ENCODE measurements at regions not wholly inside any gene's neighbourhood (a gene's known extent, or its start where the extent isn't known, plus 50 kb on each side); places are given as distances from the start of the nearest gene placed in this dataset.
"Not testable (repeated sequence)": the region's sequence is repeated elsewhere in the genome, so short reads cannot be mapped to it uniquely, and the experiment has no call there.

GRCh38 chr10:100651099-100651498, 94.3 kb upstream of the PAX2 start:
- not testable (repeated sequence) for TF ChIP-seq CTCF, POLR2A (IDR thresholded peaks at IDR 0.05)

All from uterus (tissue), 2 donors.